MM.1S (cell line): ENCODE measurements at regions not wholly inside any gene's neighbourhood (a gene's known extent, or its start where the extent isn't known, plus 50 kb on each side); places are given as distances from the start of the nearest gene placed in this dataset.

ENCODE experiments used
- DNase-seq: peaks from one replicate; pipeline ENCODE4 v3.0.0-alpha.2; 2015
- H2AFZ ChIP-seq: fragments of 300-600 bp; sonication (generic); 2 replicates; pipeline ENCODE4 v1.6.0; 2016; ENCODE audit warnings: antibody characterized with exemption, low read length
- H3F3A ChIP-seq: fragments of 300-600 bp; sonication (generic); 2 replicates; pipeline ENCODE4 v1.6.1; 2016; ENCODE audit warnings: mild to moderate bottlenecking, antibody characterized with exemption, low read length, moderate library complexity, mixed read lengths; ENCODE audit not compliant: insufficient read depth
- H3K27ac ChIP-seq: fragments of 300-600 bp; sonication (generic); 2 replicates; pipeline ENCODE4 v1.5.1; 2016; ENCODE audit warnings: mild to moderate bottlenecking, low read length
- H3K27me3 ChIP-seq: fragments of 300-600 bp; sonication (generic); replicated peaks from 2 replicates; pipeline ENCODE4 v1.6.0; 2016; ENCODE audit warnings: low read length; ENCODE audit not compliant: insufficient read depth
- H3K36me3 ChIP-seq: fragments of 300-600 bp; sonication (generic); replicated peaks from 2 replicates; pipeline ENCODE4 v1.6.1; 2016; ENCODE audit warnings: mild to moderate bottlenecking, low read length, mixed read lengths; ENCODE audit not compliant: insufficient read depth
- H3K4me1 ChIP-seq: fragments of 300-600 bp; sonication (generic); 2 replicates; pipeline ENCODE4 v1.6.1; 2016; ENCODE audit warnings: low read length, mixed read lengths
- H3K4me2 ChIP-seq: fragments of 300-600 bp; sonication (generic); 2 replicates; pipeline ENCODE4 v1.6.0; 2016; ENCODE audit warnings: low read depth, low read length
- H3K4me3 ChIP-seq: fragments of 300-600 bp; sonication (generic); 2 replicates; pipeline ENCODE4 v1.5.1; 2016; ENCODE audit warnings: low read length, mixed read lengths
- H3K79me2 ChIP-seq: fragments of 300-600 bp; sonication (generic); 2 replicates; pipeline ENCODE4 v1.6.1; 2016; ENCODE audit warnings: mixed run types, low read length, mixed read lengths
- H3K9ac ChIP-seq: fragments of 300-600 bp; sonication (generic); 2 replicates; pipeline ENCODE4 v1.6.1; 2016; ENCODE audit warnings: low read length, mixed read lengths
- H3K9me2 ChIP-seq: fragments of 300-600 bp; sonication (generic); replicated peaks from 2 replicates; pipeline ENCODE4 v1.6.1; 2016; ENCODE audit warnings: mild to moderate bottlenecking, low read length, mixed read lengths; ENCODE audit not compliant: insufficient read depth
- H3K9me3 ChIP-seq: fragments of 300-600 bp; sonication (generic); replicated peaks from 2 replicates; pipeline ENCODE4 v1.6.1; 2016; ENCODE audit warnings: mild to moderate bottlenecking, low read length, mixed read lengths; ENCODE audit not compliant: insufficient read depth
- H4K20me1 ChIP-seq: fragments of 300-600 bp; sonication (generic); 2 replicates; pipeline ENCODE4 v1.6.1; 2016; ENCODE audit warnings: mild to moderate bottlenecking, low read length, moderate library complexity, mixed read lengths; ENCODE audit not compliant: insufficient read depth
- EZH2 ChIP-seq: fragments of 300-600 bp; sonication (generic); optimal IDR thresholded peaks from 2 replicates; pipeline ENCODE3; 2017; ENCODE audit warnings: low read depth, mild to moderate bottlenecking, antibody characterized with exemption, low read length, mixed read lengths
- EZH2phosphoT487 ChIP-seq: fragments of 300-600 bp; sonication (generic); IDR thresholded peaks from 2 replicates; pipeline ENCODE4 v1.6.1; 2018; ENCODE audit warnings: antibody characterized with exemption, low read length
- TF ChIP-seq, protein P1 (sequence below): fragments of 300-600 bp; sonication (generic); IDR thresholded peaks from 2 replicates; pipeline ENCODE4 v1.5.1; 2016; ENCODE audit warnings: antibody characterized with exemption, low read length, mixed read lengths

DNA sequence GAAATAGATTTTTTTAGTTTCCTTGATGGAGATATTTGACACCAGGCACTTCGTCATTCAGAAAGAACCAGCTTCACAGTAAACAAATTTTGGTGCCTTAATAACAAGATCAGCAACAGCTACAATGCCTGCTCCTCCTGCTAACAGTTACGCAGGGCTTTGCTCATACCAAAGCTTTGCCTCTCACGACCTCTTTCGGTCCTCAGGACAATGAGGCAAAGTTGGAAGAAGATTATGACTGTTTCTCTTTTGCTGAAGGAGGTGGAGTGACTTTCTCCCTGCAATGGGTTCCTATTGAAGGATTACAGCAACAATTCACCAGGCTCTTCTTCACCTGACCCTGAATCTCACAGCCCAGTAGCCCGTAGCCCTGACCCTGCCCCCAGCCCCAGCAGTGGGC lies 440.1 kb downstream of the PREX1 start:
- no peaks in the 10 kb centered on the region for H3K4me1 ChIP-seq
- no peaks in the 10 kb centered on the region for H3K79me2 ChIP-seq
- no peak overlapping the region for H3K9ac ChIP-seq
- no peak overlapping the region for H2AFZ ChIP-seq
- no peaks in the 10 kb centered on the region for H3F3A ChIP-seq
- no peak for DNase-seq
- H3K4me3 ChIP-seq: no peak overlapping the region
- H3K4me2 ChIP-seq: no peak overlapping the region
- no peaks in the 10 kb centered on the region for H4K20me1 ChIP-seq
- no peaks in the 10 kb centered on the region for H3K9me3 ChIP-seq
- H3K36me3 ChIP-seq: no peaks in the 10 kb centered on the region
- H3K9me2 ChIP-seq: no peaks in the 10 kb centered on the region
- no peak overlapping the region for H3K27ac ChIP-seq
- TF ChIP-seq EZH2: no peak
- TF ChIP-seq EZH2phosphoT487: no peak
- TF ChIP-seq, protein P1, sequence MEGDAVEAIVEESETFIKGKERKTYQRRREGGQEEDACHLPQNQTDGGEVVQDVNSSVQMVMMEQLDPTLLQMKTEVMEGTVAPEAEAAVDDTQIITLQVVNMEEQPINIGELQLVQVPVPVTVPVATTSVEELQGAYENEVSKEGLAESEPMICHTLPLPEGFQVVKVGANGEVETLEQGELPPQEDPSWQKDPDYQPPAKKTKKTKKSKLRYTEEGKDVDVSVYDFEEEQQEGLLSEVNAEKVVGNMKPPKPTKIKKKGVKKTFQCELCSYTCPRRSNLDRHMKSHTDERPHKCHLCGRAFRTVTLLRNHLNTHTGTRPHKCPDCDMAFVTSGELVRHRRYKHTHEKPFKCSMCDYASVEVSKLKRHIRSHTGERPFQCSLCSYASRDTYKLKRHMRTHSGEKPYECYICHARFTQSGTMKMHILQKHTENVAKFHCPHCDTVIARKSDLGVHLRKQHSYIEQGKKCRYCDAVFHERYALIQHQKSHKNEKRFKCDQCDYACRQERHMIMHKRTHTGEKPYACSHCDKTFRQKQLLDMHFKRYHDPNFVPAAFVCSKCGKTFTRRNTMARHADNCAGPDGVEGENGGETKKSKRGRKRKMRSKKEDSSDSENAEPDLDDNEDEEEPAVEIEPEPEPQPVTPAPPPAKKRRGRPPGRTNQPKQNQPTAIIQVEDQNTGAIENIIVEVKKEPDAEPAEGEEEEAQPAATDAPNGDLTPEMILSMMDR: no peak
- H3K27me3 ChIP-seq: no peaks in the 10 kb centered on the region

DNA sequence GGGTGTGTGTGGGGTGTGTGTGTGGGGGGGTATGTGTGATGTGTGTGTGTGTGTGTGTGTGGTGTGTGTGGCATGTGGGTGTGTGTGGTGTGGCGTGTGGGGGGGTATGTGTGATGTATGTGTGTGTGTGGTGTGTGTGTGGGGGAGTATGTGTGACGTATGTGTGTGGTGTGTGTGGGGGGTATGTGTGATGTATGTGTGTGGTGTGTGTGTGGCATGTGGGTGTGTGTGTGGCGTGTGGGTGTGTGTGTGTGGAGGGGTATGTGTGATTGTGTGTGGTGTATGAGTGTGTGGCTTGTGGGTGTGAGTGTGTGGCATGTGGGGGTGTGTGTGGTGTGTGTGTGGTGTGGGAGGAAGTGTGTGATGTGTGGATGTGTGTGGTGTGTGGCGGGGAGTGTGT lies 442.3 kb downstream of the PREX1 start:
- Histone ChIP-seq H3K27ac (no peak overlapping the region), H2AFZ (no peak overlapping the region), H3K27me3 (no peaks in the 10 kb centered on the region), H3F3A (no peaks in the 10 kb centered on the region), H3K9me2 (no peaks in the 10 kb centered on the region), H4K20me1 (no peaks in the 10 kb centered on the region), H3K9ac (no peak overlapping the region), H3K4me3 (no peak overlapping the region), H3K4me1 (no peaks in the 10 kb centered on the region), H3K9me3 (no peaks in the 10 kb centered on the region), H3K4me2 (no peak overlapping the region), H3K79me2 (no peaks in the 10 kb centered on the region), H3K36me3 (no peaks in the 10 kb centered on the region)
- TF ChIP-seq EZH2 (no peak), EZH2phosphoT487 (no peak)
- TF ChIP-seq, protein P1: no peak
- DNase-seq: no peak

DNA sequence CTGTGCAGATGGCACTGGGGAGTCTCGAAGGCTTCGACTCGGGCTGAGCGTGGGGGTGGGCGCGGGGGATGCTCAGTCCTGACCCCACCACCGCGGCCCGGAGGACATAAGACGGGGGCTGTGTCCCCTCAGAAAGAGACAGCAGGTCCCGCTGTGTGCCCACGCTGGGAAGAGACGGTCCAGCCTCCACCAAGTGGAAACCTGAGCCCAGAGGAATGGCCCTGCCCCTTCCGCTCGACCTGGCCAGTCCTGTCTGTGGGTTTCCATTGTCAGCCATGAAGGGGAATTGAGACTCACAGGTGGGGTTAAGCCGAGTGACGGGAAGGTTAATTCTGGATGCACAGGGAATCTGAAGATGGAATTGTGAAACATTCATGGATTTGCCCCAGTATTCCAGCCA lies 442.7 kb downstream of the PREX1 start:
- Histone ChIP-seq H3K9me2 (no peaks in the 10 kb centered on the region), H3K27ac (no peak overlapping the region), H2AFZ (no peak overlapping the region), H3K9ac (no peak overlapping the region), H3K4me3 (no peak overlapping the region), H3F3A (no peaks in the 10 kb centered on the region), H3K9me3 (no peaks in the 10 kb centered on the region), H3K79me2 (no peaks in the 10 kb centered on the region), H3K36me3 (no peaks in the 10 kb centered on the region), H3K4me1 (no peaks in the 10 kb centered on the region), H3K4me2 (no peak overlapping the region), H4K20me1 (no peaks in the 10 kb centered on the region), H3K27me3 (no peaks in the 10 kb centered on the region)
- TF ChIP-seq EZH2: no peak
- TF ChIP-seq, protein P1: no peak
- TF ChIP-seq EZH2phosphoT487: no peak
- no peak for DNase-seq
